Ishikawa (cell line): ENCODE measurements at regions not wholly inside any gene's neighbourhood (a gene's known extent, or its start where the extent isn't known, plus 50 kb on each side); places are given as distances from the start of the nearest gene placed in this dataset.

Source experiments
- CEBPB ChIP-seq: IDR thresholded peaks from 2 replicates; pipeline ENCODE4 v1.6.1; 2012
- CREB1 ChIP-seq: IDR thresholded peaks from 2 replicates; pipeline ENCODE4 v1.6.1; 2012; ENCODE audit warnings: low read depth
- EGR1 ChIP-seq: IDR thresholded peaks from 2 replicates; pipeline ENCODE4 v1.6.1; 2012
- EP300 ChIP-seq: IDR thresholded peaks from 2 replicates; pipeline ENCODE4 v1.6.1; 2012; ENCODE audit warnings: borderline replicate concordance
- FOXM1 ChIP-seq: IDR thresholded peaks from 2 replicates; pipeline ENCODE4 v1.6.1; 2012; ENCODE audit warnings: low read depth, borderline replicate concordance
- MAX ChIP-seq: IDR thresholded peaks from 2 replicates; pipeline ENCODE4 v1.6.1; 2012
- NFIC ChIP-seq: IDR thresholded peaks from 2 replicates; pipeline ENCODE4 v1.6.1; 2012
- RAD21 ChIP-seq: IDR thresholded peaks from 2 replicates; pipeline ENCODE4 v1.6.1; 2012; ENCODE audit warnings: low read depth
- REST ChIP-seq: IDR thresholded peaks from 2 replicates; pipeline ENCODE4 v1.6.1; 2012; ENCODE audit warnings: low read depth, mild to moderate bottlenecking
- TAF1 ChIP-seq: IDR thresholded peaks from 2 replicates; pipeline ENCODE4 v1.6.1; 2012; ENCODE audit warnings: low read depth, mild to moderate bottlenecking
- TCF12 ChIP-seq: IDR thresholded peaks from 2 replicates; pipeline ENCODE4 v1.6.1; 2012; ENCODE audit warnings: low read depth
- TEAD4 ChIP-seq: IDR thresholded peaks from 2 replicates; pipeline ENCODE4 v1.6.1; 2012
- USF1 ChIP-seq: IDR thresholded peaks from 2 replicates; pipeline ENCODE4 v1.6.1; 2012
- YY1 ChIP-seq: IDR thresholded peaks from 2 replicates; pipeline ENCODE4 v1.6.1; 2012; ENCODE audit warnings: low read depth
- ZBTB7A ChIP-seq: IDR thresholded peaks from 2 replicates; pipeline ENCODE4 v1.6.1; 2012; ENCODE audit warnings: low read depth

- TF ChIP-seq YY1: no peak
- no peak for TF ChIP-seq FOXM1
- TF ChIP-seq TCF12: no peak
- TF ChIP-seq CEBPB: no peak
- no peak for TF ChIP-seq REST
- no peak for TF ChIP-seq TEAD4
- no peak for TF ChIP-seq EP300
- TF ChIP-seq CREB1: no peak
- TF ChIP-seq NFIC: no peak
- TF ChIP-seq RAD21: no peak
- TF ChIP-seq MAX: no peak
- no peak for TF ChIP-seq TAF1
- TF ChIP-seq USF1: no peak
- TF ChIP-seq ZBTB7A: no peak
- TF ChIP-seq EGR1: no peak
These were observed 205.0 kb upstream of the NFIA start for GRCh38 chr1:60877376-60877775.

- TF ChIP-seq CEBPB (no peak), ZBTB7A (no peak), RAD21 (no peak), TEAD4 (no peak), TCF12 (no peak), MAX (no peak), EGR1 (no peak), NFIC (no peak), FOXM1 (no peak), CREB1 (no peak), TAF1 (no peak), REST (no peak), EP300 (no peak), YY1 (no peak), USF1 (no peak)
These were observed 205.4 kb upstream of the NFIA start for GRCh38 chr1:60876952-60877351.

- TF ChIP-seq NFIC (no peak), TCF12 (no peak), TAF1 (no peak), CEBPB (no peak), RAD21 (no peak), FOXM1 (no peak), USF1 (no peak), TEAD4 (no peak), YY1 (no peak), EGR1 (no peak)
These were observed 207.2 kb upstream of the NFIA start for GRCh38 chr1:60875138-60875537.

GRCh38 chr1:60874718-60875117, 207.6 kb upstream of the NFIA start:
- TF ChIP-seq CEBPB (no peak), TCF12 (no peak), YY1 (no peak), FOXM1 (no peak), USF1 (no peak), ZBTB7A (no peak)

- TF ChIP-seq USF1 (0 out of 2 replicates have a peak, but pooled peaks have one; percentile 34), MAX (no peak)
These were observed 209.8 kb upstream of the NFIA start for GRCh38 chr1:60872426-60873054.
